Panc1 (cell line): ENCODE measurements at regions not wholly inside any gene's neighbourhood (a gene's known extent, or its start where the extent isn't known, plus 50 kb on each side); places are given as distances from the start of the nearest gene placed in this dataset.

Experiments
- ATAC-seq: fragments of 200-7000 bp; cut with Tn5 transposase; 2 replicates; pipeline ENCODE4 v1.9.1; 2020; ENCODE audit warnings: mild to moderate bottlenecking, moderate library complexity
- BruUV-seq: library from RNA; stranded (reverse); fragments of 400-500 nt; replicated peaks from 2 replicates; lab custom pipeline; 2021; lab: Mats Ljungman, UMichigan
- CTCF ChIA-PET: fragments of 300-600 bp; sonication (Branson Sonifier 250); formaldehyde crosslinking; loops from one replicate; lab custom pipeline; 2022; ENCODE audit warnings: antibody characterized with exemption; lab: Charles Lee
- POLR2A ChIA-PET: fragments of 300-600 bp; sonication (Branson Sonifier 250); formaldehyde crosslinking; loops from one replicate; lab custom pipeline; 2022; ENCODE audit warnings: antibody characterized with exemption; lab: Charles Lee
- DNase-seq: peaks from one replicate; pipeline ENCODE4 v3.0.0-alpha.2; 2010; ENCODE audit warnings: low read depth, low spot score
- H3K27ac ChIP-seq: 2 replicates; pipeline ENCODE4 v1.5.1; 2011; ENCODE audit warnings: mild to moderate bottlenecking, low read length, inconsistent platforms
- H3K27me3 ChIP-seq: fragments of 200-500 bp; sonication (Bioruptor generic); 2 replicates; pipeline ENCODE4 v1.6.0; 2014; ENCODE audit warnings: low read length, inconsistent platforms; ENCODE audit not compliant: control insufficient read depth, insufficient read depth
- H3K36me3 ChIP-seq: fragments of 200-500 bp; sonication (Bioruptor generic); 2 replicates; pipeline ENCODE4 v1.5.1; 2014; ENCODE audit warnings: inconsistent platforms, mild to moderate bottlenecking, low read length, moderate library complexity; ENCODE audit not compliant: control insufficient read depth, insufficient read depth
- H3K4me1 ChIP-seq: 2 replicates; pipeline ENCODE4 v1.5.1; 2011; ENCODE audit warnings: inconsistent platforms, mild to moderate bottlenecking, low read length, moderate library complexity; ENCODE audit not compliant: control insufficient read depth, insufficient read depth
- H3K4me3 ChIP-seq, 2 experiments: 2 replicates each; pipeline ENCODE4 v1.5.1; 2011 to 2012; ENCODE audit warnings: low read depth in 2 of 2, low read length in 2 of 2, mild to moderate bottlenecking in 2 of 2, inconsistent platforms in 1 of 2, moderate library complexity in 1 of 2
- H3K9me3 ChIP-seq: fragments of 200-500 bp; sonication (Bioruptor generic); 2 replicates; pipeline ENCODE4 v1.5.1; 2014; ENCODE audit warnings: low read depth, mild to moderate bottlenecking, inconsistent platforms, low read length, moderate library complexity; ENCODE audit not compliant: control insufficient read depth, insufficient read depth
- CTCF ChIP-seq: fragments of 450-650 bp; IDR thresholded peaks from 2 replicates; pipeline ENCODE4 v1.5.1; 2017; ENCODE audit warnings: mild to moderate bottlenecking
- POLR2AphosphoS5 ChIP-seq: IDR thresholded peaks from 2 replicates; pipeline ENCODE4 v1.6.1; 2012; ENCODE audit warnings: mild to moderate bottlenecking, low read depth, low read length, moderate library complexity
- SIN3A ChIP-seq: IDR thresholded peaks from 2 replicates; pipeline ENCODE4 v1.6.1; 2012; ENCODE audit warnings: low read depth, mild to moderate bottlenecking, low read length, moderate library complexity, borderline replicate concordance; ENCODE audit not compliant: insufficient read depth
- TCF7L2 ChIP-seq: IDR thresholded peaks from 2 replicates; pipeline ENCODE4 v1.6.1; 2011; ENCODE audit warnings: mild to moderate bottlenecking, low read depth, low read length, inconsistent platforms
- in situ Hi-C: cut with HindIII; loops from 2 replicates; pipeline ENCODE4 v1.10.0; 2016; ENCODE audit warnings: low sequenced_read_pairs, low pct_unique_long_range_greater_than_20kb
- intact Hi-C: fragments of 100-400 bp; cut with micrococcal nuclease; formaldehyde crosslinking; loops from one replicate; pipeline ENCODE4 v1.10.0; 2022; ENCODE audit not compliant: unreplicated experiment
- TF ChIP-seq, protein P1 (sequence below), 2 experiments: IDR thresholded peaks; 2 replicates each; pipeline ENCODE4 v1.6.1; 2011 to 2012; ENCODE audit warnings: low read depth in 2 of 2, control low read depth in 1 of 2, low read length in 1 of 2, mild to moderate bottlenecking in 1 of 2, moderate library complexity in 1 of 2; ENCODE audit not compliant: insufficient read depth in 1 of 2

- CTCF ChIA-PET, result no interaction called here
- POLR2A ChIA-PET, result no interaction called here
- ATAC-seq (no peak), DNase-seq (peak; percentile 2)
- TF ChIP-seq TCF7L2 (no peak), SIN3A (no peak), CTCF (no peak), POLR2AphosphoS5 (no peak)
- TF ChIP-seq, protein P1, sequence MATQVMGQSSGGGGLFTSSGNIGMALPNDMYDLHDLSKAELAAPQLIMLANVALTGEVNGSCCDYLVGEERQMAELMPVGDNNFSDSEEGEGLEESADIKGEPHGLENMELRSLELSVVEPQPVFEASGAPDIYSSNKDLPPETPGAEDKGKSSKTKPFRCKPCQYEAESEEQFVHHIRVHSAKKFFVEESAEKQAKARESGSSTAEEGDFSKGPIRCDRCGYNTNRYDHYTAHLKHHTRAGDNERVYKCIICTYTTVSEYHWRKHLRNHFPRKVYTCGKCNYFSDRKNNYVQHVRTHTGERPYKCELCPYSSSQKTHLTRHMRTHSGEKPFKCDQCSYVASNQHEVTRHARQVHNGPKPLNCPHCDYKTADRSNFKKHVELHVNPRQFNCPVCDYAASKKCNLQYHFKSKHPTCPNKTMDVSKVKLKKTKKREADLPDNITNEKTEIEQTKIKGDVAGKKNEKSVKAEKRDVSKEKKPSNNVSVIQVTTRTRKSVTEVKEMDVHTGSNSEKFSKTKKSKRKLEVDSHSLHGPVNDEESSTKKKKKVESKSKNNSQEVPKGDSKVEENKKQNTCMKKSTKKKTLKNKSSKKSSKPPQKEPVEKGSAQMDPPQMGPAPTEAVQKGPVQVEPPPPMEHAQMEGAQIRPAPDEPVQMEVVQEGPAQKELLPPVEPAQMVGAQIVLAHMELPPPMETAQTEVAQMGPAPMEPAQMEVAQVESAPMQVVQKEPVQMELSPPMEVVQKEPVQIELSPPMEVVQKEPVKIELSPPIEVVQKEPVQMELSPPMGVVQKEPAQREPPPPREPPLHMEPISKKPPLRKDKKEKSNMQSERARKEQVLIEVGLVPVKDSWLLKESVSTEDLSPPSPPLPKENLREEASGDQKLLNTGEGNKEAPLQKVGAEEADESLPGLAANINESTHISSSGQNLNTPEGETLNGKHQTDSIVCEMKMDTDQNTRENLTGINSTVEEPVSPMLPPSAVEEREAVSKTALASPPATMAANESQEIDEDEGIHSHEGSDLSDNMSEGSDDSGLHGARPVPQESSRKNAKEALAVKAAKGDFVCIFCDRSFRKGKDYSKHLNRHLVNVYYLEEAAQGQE (IDR thresholded peaks at IDR 0.05; ENCODE audit: insufficient read depth in 1 of 2, low read depth in 2 of 2, low read length in 1 of 2), result no peak
- in situ Hi-C loops (no loop called here), intact Hi-C loops (no loop called here)
- H3K9me3 ChIP-seq, result no peaks in the 10 kb centered on the region
- no TSS peak for BruUV-seq
- no peaks in the 10 kb centered on the region for H3K36me3 ChIP-seq
- H3K27me3 ChIP-seq, result no peaks in the 10 kb centered on the region
- H3K27ac ChIP-seq, result no peak overlapping the region
- no peaks in the 10 kb centered on the region for H3K4me1 ChIP-seq
- H3K4me3 ChIP-seq, result no peak overlapping the region
Observed at GRCh38 chr3:178170698-178171535, 365.3 kb upstream of the KCNMB2 start.

- no peaks in the 10 kb centered on the region for H3K9me3 ChIP-seq
- ChIA-PET CTCF (no interaction called here), POLR2A (no interaction called here)
- in situ Hi-C loops, result no loop called here
- no peak overlapping the region for H3K27ac ChIP-seq
- H3K4me3 ChIP-seq, result no peak overlapping the region
- intact Hi-C loops, result no loop called here
- no peak for DNase-seq
- H3K4me1 ChIP-seq, result no peaks in the 10 kb centered on the region
- H3K27me3 ChIP-seq, result no peaks in the 10 kb centered on the region
- no peaks in the 10 kb centered on the region for H3K36me3 ChIP-seq
- TF ChIP-seq TCF7L2 (no peak), SIN3A (no peak), CTCF (no peak), POLR2AphosphoS5 (no peak)
- TF ChIP-seq, protein P1 (IDR thresholded peaks at IDR 0.05; ENCODE audit: insufficient read depth in 1 of 2, low read depth in 2 of 2, low read length in 1 of 2), result no peak
- ATAC-seq, result no peak
- no TSS peak for BruUV-seq
Observed at GRCh38 chr3:178172121-178172520, 364.1 kb upstream of the KCNMB2 start.
